ENCODE measurements at regions not wholly inside any gene's neighbourhood (a gene's known extent, or its start where the extent isn't known, plus 50 kb on each side); places are given as distances from the start of the nearest gene placed in this dataset.

DNA sequence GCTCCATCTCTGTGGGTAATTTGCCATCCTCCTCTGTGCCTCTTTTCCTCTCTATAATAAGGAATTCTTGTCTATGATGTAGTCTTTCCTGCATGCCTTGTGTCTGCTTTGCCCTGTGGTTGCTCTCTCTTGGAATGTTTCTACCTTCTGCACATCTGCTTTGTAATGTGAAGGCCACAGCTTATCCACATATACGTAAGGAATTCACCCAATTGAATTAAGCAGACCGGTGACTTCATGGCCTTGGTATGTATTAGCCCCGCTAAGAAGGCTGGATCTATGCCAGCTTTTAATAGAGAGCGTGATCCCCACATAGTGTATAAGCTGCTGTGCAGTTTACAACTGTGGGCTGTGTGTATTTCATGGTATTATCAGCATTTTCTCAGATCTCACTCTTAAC, 274.7 kb downstream of the RNF144A start:
- TF ChIP-seq CTCF (IDR thresholded peaks at IDR 0.05; ENCODE audit: low read length) (no peak), EZH2 (optimal IDR thresholded peaks at IDR 0.05; ENCODE audit: low read depth, low read length) (no peak), EZH2phosphoT487 (IDR thresholded peaks at IDR 0.05; ENCODE audit: low read length) (no peak)
